HG02981 (cell line): ENCODE measurements at regions not wholly inside any gene's neighbourhood (a gene's known extent, or its start where the extent isn't known, plus 50 kb on each side); places are given as distances from the start of the nearest gene placed in this dataset.

Source experiments
- ATAC-seq: cut with Tn5 transposase; IDR thresholded peaks from one replicate; pipeline ENCODE4 v1.9.1; 2021; ENCODE audit warnings: mild to moderate bottlenecking, moderate library complexity; ENCODE audit not compliant: unreplicated experiment

GRCh38 chr15:96882121-96882772 is 551.7 kb downstream of the NR2F2 start:
- ATAC-seq: no peak

GRCh38 chr15:96887730-96888129 is 557.2 kb downstream of the NR2F2 start:
- ATAC-seq: no peak

DNA sequence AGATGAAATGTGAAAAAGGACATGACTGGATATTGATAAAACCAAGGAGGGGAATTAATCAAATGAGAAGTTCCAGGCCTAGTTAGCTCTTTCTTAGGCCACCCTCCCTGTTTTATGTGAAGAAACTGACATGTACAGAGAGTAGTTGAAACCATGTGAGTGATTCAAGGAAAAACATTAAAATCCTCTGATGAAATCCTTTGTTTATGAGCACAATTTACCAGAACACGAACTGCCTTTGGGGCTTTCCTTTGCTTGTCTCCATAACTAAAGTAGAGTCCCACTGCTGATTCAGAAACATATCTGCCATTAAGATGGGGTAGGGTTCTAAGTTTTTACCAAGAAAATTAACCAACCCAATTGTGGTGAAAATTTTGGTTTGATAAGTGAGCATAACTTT is 558.3 kb downstream of the NR2F2 start:
- ATAC-seq: no peak

DNA sequence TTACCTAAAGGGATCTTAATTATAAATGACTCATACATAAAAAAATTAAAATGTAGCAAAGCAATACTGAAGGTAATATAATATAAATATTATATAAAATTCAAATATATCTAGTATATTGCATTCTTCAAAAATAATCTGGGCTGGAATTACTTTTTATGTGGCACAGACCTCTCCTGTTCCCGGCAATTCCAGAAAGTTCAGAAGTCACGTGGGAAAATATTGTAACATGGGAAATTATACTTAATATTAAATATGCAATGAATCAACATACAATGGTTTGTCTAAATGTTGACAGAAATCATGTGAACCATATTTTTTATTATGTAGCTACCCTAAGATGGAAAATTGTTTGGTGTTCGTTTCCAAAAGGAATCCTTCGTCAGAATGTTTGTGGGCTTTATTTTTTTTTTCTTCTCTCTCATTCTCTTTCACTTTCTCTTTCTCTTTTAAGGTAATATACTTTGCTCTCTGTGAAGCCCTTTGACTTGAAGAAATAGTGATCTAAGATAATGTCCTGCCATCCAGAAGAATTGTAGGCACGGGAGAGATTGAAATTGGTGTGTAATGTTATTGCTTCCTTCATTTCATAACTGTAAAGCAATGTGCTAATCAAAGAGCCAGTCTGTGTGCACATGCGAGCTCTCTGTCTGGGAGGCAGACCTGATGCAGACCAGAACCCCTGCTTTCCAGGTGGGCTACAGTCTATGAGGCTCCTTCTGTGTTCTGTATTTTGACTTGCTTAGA is 559.4 kb downstream of the NR2F2 start:
- no peak for ATAC-seq

DNA sequence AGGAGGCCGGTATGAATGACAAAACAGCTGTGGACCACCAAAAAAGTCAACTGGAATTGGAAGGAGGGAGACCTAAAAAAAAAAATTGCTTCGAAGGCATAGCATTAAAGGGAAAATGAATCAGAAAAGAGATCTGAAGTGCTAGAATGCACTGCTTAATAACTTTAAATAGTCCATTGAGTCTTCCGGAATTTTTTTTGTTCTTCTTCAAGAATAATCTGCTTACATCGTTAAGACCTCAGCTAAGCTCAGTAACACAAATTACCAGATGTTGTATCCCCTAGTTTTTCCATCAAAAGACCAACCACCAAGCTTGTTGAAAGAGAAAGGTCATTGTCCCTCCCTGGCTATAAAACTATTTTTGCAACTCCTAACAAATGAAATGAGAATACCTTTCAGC is 560.5 kb downstream of the NR2F2 start:
- ATAC-seq: no peak

- no peak for ATAC-seq
Measured at GRCh38 chr15:96893159-96893906, 562.8 kb downstream of the NR2F2 start.

DNA sequence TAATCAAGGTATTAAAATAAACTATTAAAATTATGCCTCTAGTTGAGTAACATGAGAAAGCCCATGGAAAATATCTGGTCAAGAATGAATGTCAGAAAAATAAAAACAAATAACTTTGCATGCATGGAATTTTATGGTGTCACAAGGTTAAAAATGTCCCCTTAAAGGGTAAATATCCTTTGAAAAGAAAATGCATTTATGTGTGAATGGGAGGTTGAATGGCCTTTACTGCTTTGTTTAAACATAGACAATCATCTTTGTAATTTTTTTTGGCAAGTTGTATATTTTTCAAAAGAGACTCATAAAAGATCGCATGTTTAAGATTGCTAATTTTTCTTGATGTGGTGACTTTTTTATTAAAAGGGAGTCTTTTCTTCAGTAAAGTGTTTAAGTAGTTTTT is 564.2 kb downstream of the NR2F2 start:
- no peak for ATAC-seq

GRCh38 chr15:96896766-96897165 is 566.3 kb downstream of the NR2F2 start:
- no peak for ATAC-seq

DNA sequence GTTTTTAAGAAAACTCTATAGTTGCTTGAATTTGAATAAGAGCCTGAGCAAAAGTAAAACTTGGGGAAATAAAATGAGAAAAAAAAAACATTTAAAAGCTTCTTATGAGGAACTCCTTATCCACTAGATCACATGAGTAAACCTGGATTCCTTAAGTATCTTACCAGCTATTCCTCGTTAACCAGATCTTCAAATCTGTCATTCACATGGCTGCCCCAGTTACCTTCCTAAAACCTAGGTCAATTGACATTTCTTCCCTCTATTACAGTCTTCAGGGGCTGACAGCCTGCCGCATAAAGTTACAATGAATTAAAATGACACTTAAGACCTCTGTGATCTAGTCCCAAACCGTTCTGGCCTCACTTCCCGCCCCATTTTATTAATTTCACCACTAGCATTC is 583.6 kb downstream of the NR2F2 start:
- no peak for ATAC-seq

DNA sequence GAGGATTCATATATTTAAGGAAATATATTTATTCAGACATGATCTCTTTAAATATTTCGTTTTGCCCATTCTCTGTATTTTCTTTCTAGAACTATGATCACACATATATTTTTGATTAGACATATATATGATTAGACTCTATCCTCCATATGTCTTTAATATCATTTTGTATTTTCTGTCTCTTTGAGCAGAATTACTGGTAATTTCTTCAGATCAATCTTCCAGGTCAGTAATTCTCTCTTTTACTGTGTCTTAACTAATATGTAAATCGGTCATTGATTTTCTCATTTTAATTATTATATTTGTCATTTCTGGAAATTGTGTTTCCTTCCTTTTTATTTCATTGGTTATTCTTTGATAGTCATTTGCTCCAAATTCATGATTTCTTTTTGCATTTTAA is 586.2 kb downstream of the NR2F2 start:
- no peak for ATAC-seq

DNA sequence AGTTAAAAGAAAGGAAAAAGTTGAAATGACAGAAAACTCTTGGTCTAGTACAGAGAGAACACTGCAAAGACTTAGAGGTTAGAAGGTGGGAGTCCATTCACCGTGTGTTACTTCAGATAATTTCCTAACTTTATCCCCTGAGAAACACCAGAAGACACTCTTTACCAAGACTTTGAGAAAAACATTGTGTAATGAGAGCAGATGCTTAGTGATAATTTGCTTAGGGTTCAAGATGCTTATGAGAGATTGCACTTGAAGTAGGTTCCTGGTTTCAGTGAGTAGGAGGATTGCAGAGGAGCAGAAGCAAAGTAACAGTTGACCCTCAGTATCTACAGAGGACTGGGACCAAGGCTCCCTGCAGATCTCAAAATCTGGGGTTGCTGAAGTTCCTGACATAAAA is 594.1 kb downstream of the NR2F2 start:
- ATAC-seq: no peak

DNA sequence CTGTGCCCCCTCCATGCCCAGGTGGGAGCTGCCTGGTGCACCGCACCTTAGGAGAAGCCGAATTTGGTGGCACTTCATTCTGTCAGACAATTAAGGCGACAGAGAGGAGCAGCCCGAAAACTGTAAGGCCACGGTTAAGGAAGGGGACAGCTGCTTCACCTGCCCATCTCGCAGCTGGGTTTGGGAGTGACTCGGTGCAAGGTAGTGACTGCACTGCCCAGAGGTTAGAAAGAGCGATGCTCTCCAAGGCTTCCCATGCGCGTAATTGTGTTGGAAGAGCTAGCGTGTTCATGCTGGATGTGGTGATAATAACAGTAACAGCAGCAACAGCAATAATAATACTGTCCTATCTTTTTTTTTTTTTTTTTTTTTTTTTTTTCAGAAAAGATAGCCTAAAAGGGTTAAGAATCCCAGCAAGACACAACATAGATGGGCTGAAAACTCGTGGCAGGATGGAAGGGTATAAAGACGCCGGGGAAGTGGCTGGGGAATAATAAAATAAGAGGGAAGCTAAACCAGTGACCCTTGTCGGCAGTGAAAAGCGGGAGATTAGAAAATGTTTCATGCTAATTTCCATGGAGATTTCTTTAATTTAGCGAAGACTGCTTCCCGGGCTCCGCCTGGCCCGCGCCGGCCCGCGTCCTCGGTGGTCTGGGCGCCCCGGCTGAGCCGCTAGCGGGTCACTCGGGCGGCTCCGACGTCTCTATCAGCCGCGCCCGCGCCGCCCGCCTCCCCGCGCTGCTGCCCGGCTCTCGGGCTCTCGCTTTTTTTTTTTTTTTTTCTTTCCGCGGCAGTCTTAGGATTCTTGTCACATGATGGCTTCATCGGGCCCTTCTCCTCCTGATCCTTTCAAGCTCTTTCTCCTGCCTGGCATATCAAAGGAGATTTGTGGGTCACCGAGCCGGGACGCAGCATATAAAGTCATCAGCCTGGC is 617.1 kb downstream of the NR2F2 start:
- no peak for ATAC-seq

DNA sequence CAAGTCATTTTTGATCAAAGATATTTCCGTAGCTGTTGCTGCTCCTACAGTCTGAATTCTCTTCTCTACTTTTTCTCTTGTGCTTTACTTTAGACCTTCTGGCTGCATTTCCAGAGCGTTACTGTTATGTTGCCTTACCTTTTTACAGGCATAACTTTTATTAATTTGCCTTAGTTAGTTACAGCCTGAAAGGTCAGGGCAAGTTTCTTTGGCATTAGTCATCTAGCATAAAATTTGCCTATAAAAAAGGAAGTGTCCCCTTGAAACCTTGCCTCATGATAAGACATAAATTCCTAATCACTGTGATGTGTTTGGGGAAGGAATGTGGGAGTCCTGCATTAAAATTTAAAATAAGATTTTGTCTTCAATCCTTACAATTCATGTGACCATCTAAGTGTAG is 618.5 kb downstream of the NR2F2 start:
- no peak for ATAC-seq

DNA sequence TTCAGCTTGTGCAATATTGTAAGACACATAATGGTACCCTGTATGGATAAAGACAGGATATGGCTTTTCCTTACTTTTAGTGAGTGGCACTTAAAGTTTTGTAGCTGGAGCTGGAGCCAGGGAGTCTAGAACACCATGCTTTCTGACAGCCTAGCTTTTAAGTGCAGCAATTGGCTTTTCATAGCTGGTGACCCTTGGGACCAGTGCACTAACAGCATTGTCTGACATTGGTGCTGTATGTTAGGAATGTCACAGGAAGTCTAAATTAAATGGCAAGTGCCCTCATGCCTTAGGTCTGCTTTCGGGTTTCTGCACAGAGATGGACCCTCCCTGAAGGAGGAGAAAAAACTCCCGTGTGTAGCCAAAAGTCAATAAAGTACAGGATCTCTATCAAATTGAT is 628.2 kb downstream of the NR2F2 start:
- no peak for ATAC-seq

DNA sequence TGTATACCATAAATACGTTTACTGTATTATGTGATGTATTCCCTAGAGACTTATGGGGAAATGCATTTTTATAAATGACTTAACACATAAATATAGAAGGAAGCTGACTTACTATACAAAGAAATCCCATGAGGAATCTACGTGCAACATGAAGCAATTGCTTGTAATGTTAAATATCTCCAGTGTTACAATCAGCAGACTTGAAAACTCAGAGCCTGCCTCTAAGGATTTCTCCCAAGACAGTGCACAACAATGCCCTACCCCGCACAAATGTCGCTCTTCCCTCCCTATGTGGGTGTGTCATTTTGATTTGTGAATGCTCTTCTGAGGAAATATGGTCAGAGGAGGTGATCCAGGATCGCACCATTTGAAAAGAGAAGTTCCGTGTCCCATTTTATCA is 629.0 kb downstream of the NR2F2 start:
- ATAC-seq: no peak

GRCh38 chr15:96960711-96961480 is 630.4 kb downstream of the NR2F2 start:
- no peak for ATAC-seq

- ATAC-seq: no peak
Measured at GRCh38 chr15:96966554-96966953, 636.1 kb downstream of the NR2F2 start.

DNA sequence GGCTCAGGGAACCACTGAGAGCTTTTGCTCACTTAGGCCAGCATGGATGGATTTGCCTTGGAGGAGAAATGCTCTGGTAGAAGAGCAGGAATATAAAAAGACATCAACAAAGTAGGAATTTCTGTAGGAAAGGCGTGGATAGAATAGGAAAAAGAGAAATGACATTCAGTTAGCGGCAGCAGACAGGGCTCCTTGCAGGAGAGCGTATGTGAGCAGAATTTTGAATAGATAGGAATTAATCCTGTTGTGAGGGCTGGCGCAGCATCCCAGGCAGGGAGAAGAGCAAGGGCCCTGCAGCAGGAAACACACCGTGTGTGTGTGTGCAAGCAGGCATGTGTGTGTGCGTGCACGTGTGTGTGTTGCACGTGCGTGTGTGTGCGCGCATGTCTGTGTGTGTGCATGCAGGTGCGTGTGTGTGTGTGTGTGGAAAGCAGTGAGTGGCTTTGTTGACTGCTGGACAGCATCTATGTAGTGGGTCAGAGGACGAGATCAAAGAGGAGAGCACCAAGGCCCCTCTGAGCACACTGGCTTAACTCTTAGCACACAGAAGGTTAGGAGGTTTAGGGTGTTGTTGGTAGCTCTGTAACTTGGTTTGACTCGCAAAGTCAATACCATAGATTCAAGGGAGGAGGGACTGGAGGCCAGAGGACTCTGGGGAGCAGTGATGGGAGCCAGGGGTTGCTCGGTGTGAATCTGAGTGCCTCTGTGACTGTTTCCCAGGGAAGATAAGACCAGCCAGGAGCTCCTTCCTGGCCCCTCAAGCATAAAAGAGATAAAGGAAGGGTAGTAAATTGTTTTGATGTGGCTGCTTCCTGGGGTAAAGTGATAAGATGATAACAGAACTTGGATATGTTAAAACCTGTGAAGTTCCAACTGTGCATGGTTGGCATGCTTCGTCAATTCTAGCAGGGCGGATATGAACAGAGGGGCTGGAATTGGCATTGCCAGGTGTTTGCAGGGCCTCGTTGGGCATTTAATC is 639.5 kb downstream of the NR2F2 start:
- no peak for ATAC-seq

GRCh38 chr15:96972201-96972600 is 641.7 kb downstream of the NR2F2 start:
- no peak for ATAC-seq
